Karpas-422 (cell line): ENCODE measurements at regions not wholly inside any gene's neighbourhood (a gene's known extent, or its start where the extent isn't known, plus 50 kb on each side); places are given as distances from the start of the nearest gene placed in this dataset.
A peak's percentile ranks its signal among the peaks of the same experiment; 100 is the strongest.

Experiments
- DNase-seq: peaks from one replicate; pipeline ENCODE4 v3.0.0-alpha.2; 2015
- H2AFZ ChIP-seq: fragments of 200-600 bp; sonication (generic); 2 replicates; pipeline ENCODE4 v1.6.1; 2014; ENCODE audit warnings: antibody characterized with exemption, low read length, mixed read lengths
- H3K27ac ChIP-seq: fragments of 200-600 bp; sonication (generic); 2 replicates; pipeline ENCODE4 v1.5.1; 2014; ENCODE audit warnings: mild to moderate bottlenecking, low read length, moderate library complexity
- H3K27me3 ChIP-seq: fragments of 200-600 bp; sonication (generic); 2 replicates; pipeline ENCODE4 v1.6.1; 2014; ENCODE audit warnings: low read length, mixed read lengths
- H3K36me3 ChIP-seq: fragments of 200-600 bp; sonication (generic); 2 replicates; pipeline ENCODE4 v1.6.1; 2014; ENCODE audit warnings: low read length, mixed read lengths; ENCODE audit not compliant: insufficient read depth
- H3K4me1 ChIP-seq: fragments of 200-600 bp; sonication (generic); 2 replicates; pipeline ENCODE4 v1.6.1; 2014; ENCODE audit warnings: mild to moderate bottlenecking, low read length, mixed read lengths
- H3K4me2 ChIP-seq: fragments of 200-600 bp; sonication (generic); 2 replicates; pipeline ENCODE4 v1.6.1; 2014; ENCODE audit warnings: low read length, low read depth, mild to moderate bottlenecking; ENCODE audit not compliant: poor library complexity, severe bottlenecking
- H3K4me3 ChIP-seq: fragments of 200-600 bp; sonication (generic); 2 replicates; pipeline ENCODE4 v1.5.1; 2014; ENCODE audit warnings: mild to moderate bottlenecking, antibody characterized with exemption, low read length, mixed read lengths
- H3K79me2 ChIP-seq: fragments of 200-600 bp; sonication (generic); 2 replicates; pipeline ENCODE4 v1.6.1; 2014; ENCODE audit warnings: mild to moderate bottlenecking, low read length, mixed read lengths
- H3K9ac ChIP-seq: fragments of 200-600 bp; sonication (generic); 2 replicates; pipeline ENCODE4 v1.6.0; 2014; ENCODE audit warnings: low read length
- H3K9me2 ChIP-seq: fragments of 200-600 bp; sonication (generic), shearing (Covaris generic); replicated peaks from 2 replicates; pipeline ENCODE4 v1.6.0; 2014; ENCODE audit warnings: mild to moderate bottlenecking, low read length, moderate library complexity; ENCODE audit not compliant: insufficient read depth
- H3K9me3 ChIP-seq: fragments of 300-700, 200-600 bp; sonication (generic); 2 replicates; pipeline ENCODE4 v1.6.1; 2014; ENCODE audit warnings: low read length, mixed read lengths
- H4K20me1 ChIP-seq: fragments of 200-600 bp; sonication (generic); 2 replicates; pipeline ENCODE4 v1.6.1; 2014; ENCODE audit warnings: mild to moderate bottlenecking, antibody characterized with exemption, low read length, low read depth; ENCODE audit not compliant: insufficient read depth

DNA sequence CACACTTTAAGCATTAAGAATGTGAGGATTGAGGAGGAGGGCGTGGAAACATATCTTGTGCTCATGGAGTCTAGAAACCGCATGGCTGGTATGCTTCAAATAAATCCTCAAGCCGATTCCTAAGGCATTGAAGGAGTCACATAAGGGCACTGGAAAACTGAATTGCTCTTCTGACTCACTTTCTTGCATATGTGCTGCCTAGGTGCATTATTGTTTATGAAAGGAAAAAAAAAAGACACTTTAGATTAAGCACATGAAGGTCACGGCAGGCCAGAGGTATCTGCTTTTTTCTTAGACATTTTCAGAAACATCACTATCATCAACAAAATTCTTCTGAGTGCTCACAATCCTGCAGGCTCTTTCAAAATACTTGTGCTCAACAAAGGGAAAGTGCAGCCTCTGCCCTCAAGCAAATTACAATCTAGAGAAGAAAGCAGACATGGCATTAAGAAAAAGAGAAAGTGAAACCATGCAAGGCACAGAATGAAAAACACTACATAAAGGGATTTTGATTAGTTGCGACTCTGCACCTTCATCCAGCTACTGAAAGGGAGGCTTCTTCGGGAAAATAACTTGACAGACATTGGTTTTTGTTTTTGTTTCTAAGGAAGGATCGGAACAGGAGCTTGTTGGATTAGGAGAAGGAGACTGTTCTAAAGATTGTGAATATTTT, 2117.6 kb downstream of the MAT2B start:
- Histone ChIP-seq H3K9me3 (peaks cover under 1% of the 10 kb centered on the region; the same call in 1 of the 2 replicates), H3K36me3 (no peaks in the 10 kb centered on the region), H3K9ac (peak overlapping the region; percentile 34; the same call in 1 of the 2 replicates), H3K4me1 (no peaks in the 10 kb centered on the region), H4K20me1 (no peaks in the 10 kb centered on the region), H3K27me3 (no peaks in the 10 kb centered on the region), H3K4me3 (peak overlapping the region; percentile 39; the same call in 1 of the 2 replicates), H3K27ac (no peak overlapping the region), H3K9me2 (no peaks in the 10 kb centered on the region), H2AFZ (peak overlapping the region; percentile 78; the same call in 1 of the 2 replicates), H3K79me2 (no peaks in the 10 kb centered on the region), H3K4me2 (peak overlapping the region; percentile 40)
- no peak for DNase-seq

DNA sequence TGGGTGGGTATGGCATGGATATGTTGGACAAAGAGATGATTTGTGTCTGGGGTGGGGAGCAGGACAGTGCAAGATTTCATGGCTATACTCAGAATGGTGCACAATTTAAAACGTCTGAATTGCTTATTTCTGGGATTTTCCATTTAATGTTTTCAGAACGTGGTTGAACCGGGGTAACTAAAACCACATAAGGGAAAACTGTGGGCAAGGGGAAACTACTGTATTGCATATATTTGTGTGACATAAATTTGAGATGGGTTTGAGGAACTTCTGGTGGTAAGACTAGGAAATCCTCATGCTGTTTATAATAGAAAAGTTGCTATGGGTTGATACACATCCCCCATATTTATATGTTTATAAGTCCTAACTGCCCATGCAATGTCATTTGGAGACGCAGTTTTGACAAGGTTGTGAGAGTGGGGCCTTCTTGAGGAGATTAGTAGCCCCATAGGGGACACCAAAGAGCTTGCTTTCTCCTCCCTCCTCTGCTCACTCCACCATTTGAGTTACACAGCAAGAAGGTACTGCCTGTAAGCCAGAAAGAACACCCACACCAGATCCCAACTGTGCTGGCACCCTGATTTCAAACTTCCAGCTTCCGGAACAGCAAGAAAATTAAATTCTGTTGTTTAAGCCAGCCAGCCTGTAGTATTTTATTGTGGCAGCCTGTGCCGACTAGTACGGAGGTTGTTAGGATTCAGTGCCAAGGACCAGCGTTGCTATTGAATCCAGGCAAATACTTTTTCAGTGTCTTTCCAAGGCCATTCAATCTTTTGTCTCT, 2118.9 kb downstream of the MAT2B start:
- no peaks in the 10 kb centered on the region for H3K79me2 ChIP-seq
- no peaks in the 10 kb centered on the region for H3K9me2 ChIP-seq
- H3K9ac ChIP-seq = no peak overlapping the region
- H3K9me3 ChIP-seq = no peaks in the 10 kb centered on the region
- no peak overlapping the region for H3K27ac ChIP-seq
- H3K27me3 ChIP-seq = no peaks in the 10 kb centered on the region
- no peak overlapping the region for H3K4me2 ChIP-seq
- H4K20me1 ChIP-seq = no peaks in the 10 kb centered on the region
- no peaks in the 10 kb centered on the region for H3K36me3 ChIP-seq
- no peak for DNase-seq
- H3K4me3 ChIP-seq = no peak overlapping the region
- H2AFZ ChIP-seq = no peak overlapping the region
- H3K4me1 ChIP-seq = no peaks in the 10 kb centered on the region

DNA sequence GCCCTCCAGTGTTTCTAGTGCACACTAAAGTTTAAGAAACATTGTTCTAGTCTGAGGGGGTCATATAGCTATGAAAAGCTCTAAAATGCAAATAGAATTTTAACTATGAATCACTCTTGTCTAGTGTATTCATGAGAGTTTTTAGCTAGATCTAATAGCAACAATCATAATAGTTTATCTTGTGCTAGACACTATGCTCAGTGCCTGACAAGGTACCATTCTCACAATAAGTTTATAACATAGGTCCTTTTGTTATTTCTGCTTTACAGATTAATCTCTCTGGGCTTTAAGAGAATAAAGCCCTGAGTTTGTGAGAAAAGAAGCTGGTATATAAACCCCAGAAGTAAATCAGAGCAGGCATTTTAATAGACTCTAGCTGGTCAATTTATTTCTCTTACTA, 2120.7 kb downstream of the MAT2B start:
- H3K36me3 ChIP-seq = no peaks in the 10 kb centered on the region
- H3K4me2 ChIP-seq = no peak overlapping the region
- no peak overlapping the region for H3K27ac ChIP-seq
- H3K9ac ChIP-seq = no peak overlapping the region
- no peaks in the 10 kb centered on the region for H3K4me1 ChIP-seq
- DNase-seq = no peak
- no peaks in the 10 kb centered on the region for H3K27me3 ChIP-seq
- H3K4me3 ChIP-seq = no peak overlapping the region
- no peaks in the 10 kb centered on the region for H3K9me3 ChIP-seq
- no peaks in the 10 kb centered on the region for H3K79me2 ChIP-seq
- H4K20me1 ChIP-seq = no peaks in the 10 kb centered on the region
- no peaks in the 10 kb centered on the region for H3K9me2 ChIP-seq
- H2AFZ ChIP-seq = no peak overlapping the region

DNA sequence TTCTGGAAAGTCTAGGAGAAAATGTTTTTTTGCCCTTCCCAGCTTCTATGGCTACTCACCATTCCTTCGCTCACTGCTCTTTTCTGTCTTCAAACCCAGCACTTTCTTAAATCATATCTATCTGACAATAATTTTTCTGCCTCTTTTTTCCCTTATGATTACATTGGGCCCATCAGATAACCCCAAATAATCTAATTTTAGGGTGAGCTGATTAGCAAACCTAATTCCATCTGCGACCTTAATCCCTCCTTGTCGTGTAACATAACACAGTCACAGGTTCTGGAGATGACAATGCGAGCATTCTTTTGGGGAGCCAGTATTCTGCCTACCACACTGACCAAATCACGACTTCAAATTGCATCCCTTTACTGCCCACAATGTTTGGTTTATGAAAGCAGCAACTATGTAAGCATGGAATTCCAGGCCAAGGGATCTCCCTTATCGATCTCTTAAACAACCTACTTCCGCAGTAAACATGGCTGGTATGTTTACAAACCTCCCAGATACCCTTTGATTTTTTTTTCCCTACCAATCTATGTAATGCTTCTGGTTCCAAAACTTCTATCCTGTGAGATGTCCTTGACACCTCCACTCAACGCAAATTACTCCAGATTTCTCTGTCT, 2122.2 kb downstream of the MAT2B start:
- H3K4me3 ChIP-seq = no peak overlapping the region
- H2AFZ ChIP-seq = no peak overlapping the region
- H3K9ac ChIP-seq = no peak overlapping the region
- no peaks in the 10 kb centered on the region for H3K9me3 ChIP-seq
- no peak overlapping the region for H3K4me2 ChIP-seq
- H4K20me1 ChIP-seq = no peaks in the 10 kb centered on the region
- H3K27ac ChIP-seq = no peak overlapping the region
- H3K79me2 ChIP-seq = no peaks in the 10 kb centered on the region
- H3K4me1 ChIP-seq = no peaks in the 10 kb centered on the region
- H3K27me3 ChIP-seq = no peaks in the 10 kb centered on the region
- H3K9me2 ChIP-seq = no peaks in the 10 kb centered on the region
- no peaks in the 10 kb centered on the region for H3K36me3 ChIP-seq
- no peak for DNase-seq

DNA sequence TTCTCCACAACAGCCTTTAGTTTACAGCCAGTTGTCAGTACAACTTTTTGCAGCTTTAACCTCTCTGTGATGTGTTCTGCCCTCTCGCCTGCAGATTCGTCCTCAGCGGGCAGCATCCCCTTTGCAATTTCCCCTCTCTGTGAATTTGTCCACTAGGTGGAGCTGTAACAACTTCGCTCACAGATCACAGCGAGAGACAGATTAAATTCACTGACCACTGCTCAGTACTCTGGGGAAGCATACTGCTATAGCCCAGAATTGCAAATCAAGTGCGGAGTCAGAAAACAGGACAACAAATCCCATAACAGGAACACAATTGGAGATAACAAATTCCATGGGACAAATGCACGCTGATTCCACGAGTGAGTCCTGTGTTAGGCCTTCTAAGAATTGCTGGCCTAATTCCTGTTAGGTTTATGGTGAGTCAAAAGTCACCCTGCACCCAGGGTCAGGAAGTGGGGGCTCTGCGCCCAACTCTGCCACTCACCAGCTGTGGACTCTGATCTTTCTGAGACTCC, 2124.9 kb downstream of the MAT2B start:
- Histone ChIP-seq H3K27me3 (no peaks in the 10 kb centered on the region), H3K79me2 (no peaks in the 10 kb centered on the region), H2AFZ (no peak overlapping the region), H3K9me2 (no peaks in the 10 kb centered on the region), H3K4me2 (no peak overlapping the region), H3K4me1 (no peaks in the 10 kb centered on the region), H3K4me3 (no peak overlapping the region), H3K27ac (no peak overlapping the region), H3K36me3 (no peaks in the 10 kb centered on the region), H4K20me1 (no peaks in the 10 kb centered on the region), H3K9ac (no peak overlapping the region), H3K9me3 (no peaks in the 10 kb centered on the region)
- peak; percentile 83 for DNase-seq

DNA sequence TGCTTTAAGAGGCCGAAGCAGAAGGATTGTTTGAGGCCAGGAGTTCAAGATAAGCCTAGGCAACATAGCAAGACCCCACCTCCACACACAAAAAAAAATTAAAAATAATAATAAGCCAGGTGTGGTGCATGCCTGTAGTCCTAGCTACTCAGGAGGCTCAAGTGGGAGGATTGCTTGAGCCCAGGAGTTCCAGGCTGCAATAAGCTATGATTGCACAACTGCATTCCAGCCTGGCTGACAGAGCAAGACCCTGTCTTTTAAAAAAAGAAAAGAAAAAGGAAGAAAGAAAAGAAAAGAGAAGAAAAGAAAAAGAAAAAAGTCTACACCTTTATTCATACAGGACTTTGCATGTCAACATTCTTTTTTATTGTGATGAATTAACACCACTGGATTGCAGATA, 2125.8 kb downstream of the MAT2B start:
- Histone ChIP-seq H4K20me1 (no peaks in the 10 kb centered on the region), H3K27me3 (no peaks in the 10 kb centered on the region), H3K4me2 (no peak overlapping the region), H3K9ac (no peak overlapping the region), H3K4me1 (no peaks in the 10 kb centered on the region), H3K79me2 (no peaks in the 10 kb centered on the region), H3K9me2 (no peaks in the 10 kb centered on the region), H3K4me3 (no peak overlapping the region), H3K27ac (no peak overlapping the region), H3K9me3 (no peaks in the 10 kb centered on the region), H2AFZ (no peak overlapping the region), H3K36me3 (no peaks in the 10 kb centered on the region)
- DNase-seq = no peak

DNA sequence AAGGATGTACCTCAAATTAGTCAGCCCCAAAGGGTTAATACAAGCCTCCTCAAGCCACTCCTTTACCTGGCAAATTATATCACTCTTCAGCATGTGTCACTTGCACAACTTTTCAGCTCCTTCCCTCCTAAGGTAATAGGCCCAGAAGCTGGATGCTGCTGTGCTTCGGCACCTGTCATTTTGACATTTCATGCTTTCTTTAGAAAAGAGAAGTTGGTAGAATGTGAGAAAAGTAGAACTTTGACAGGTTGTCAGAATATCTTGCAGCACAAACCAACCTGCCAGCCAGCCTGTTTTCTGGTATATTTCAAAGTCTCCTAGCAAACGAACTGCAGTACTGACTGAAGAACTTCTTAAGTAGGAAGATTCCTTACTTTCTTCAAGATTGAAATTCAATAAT, 2136.9 kb downstream of the MAT2B start:
- Histone ChIP-seq H3K9me2 (no peaks in the 10 kb centered on the region), H3K36me3 (no peaks in the 10 kb centered on the region), H2AFZ (no peak overlapping the region), H3K79me2 (no peaks in the 10 kb centered on the region), H4K20me1 (no peaks in the 10 kb centered on the region), H3K4me1 (no peaks in the 10 kb centered on the region), H3K9me3 (peaks cover 10% of the 10 kb centered on the region; the same call in 1 of the 2 replicates), H3K27me3 (no peaks in the 10 kb centered on the region), H3K4me2 (no peak overlapping the region), H3K4me3 (no peak overlapping the region), H3K27ac (no peak overlapping the region), H3K9ac (no peak overlapping the region)
- DNase-seq = no peak

DNA sequence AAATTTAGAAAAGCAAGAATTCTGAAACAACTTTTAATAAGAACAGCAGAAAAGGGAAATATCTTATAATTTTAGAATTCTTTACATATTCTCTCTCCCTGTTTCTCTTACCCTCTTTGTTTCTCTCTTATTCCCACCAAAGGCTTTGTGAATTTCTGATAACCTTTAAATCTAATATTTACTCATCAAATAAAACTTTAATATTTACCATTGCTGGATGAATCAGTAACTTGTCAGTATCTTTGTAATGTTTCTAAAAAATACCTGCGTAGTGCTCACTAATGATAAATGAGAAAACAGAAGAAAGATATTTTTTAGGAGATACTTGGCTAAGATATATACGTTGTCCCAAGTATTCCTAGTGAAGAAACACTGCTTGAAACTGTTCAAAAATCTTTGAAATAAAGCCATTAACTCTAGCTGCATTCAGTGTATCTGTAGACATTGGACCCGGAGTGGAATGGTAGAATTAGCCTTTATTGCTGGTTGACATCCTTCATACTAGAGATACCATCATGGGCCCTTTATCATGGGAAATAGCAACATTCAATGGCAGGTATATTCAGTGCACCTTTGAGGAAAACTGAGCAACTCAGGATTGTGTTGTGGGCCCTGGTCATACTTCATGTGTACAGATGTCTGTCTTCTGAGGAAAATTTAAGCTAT, 2160.4 kb downstream of the MAT2B start:
- Histone ChIP-seq H3K4me1 (no peaks in the 10 kb centered on the region), H3K4me3 (no peak overlapping the region), H3K36me3 (no peaks in the 10 kb centered on the region), H3K9ac (no peak overlapping the region), H3K4me2 (no peak overlapping the region), H2AFZ (no peak overlapping the region), H3K79me2 (no peaks in the 10 kb centered on the region), H3K9me2 (no peaks in the 10 kb centered on the region), H3K27me3 (no peaks in the 10 kb centered on the region), H4K20me1 (no peaks in the 10 kb centered on the region), H3K9me3 (peaks cover 28% of the 10 kb centered on the region), H3K27ac (no peak overlapping the region)
- no peak for DNase-seq
